Suprapubic skin (tissue), 4 donors: ENCODE measurements at regions not wholly inside any gene's neighbourhood (a gene's known extent, or its start where the extent isn't known, plus 50 kb on each side); places are given as distances from the start of the nearest gene placed in this dataset.

Experiments used
- DNase-seq, 2 donors: peaks; one replicate each; pipeline ENCODE4 v3.0.0-alpha.2; 2019; ENCODE audit warnings: low spot score in 2 of 2
- H3K27ac ChIP-seq: fragments of 200-600 bp; sonication (generic); one replicate; pipeline ENCODE4 v1.5.1; 2019
- H3K27me3 ChIP-seq: fragments of 200-600 bp; sonication (generic); one replicate; pipeline ENCODE4 v1.5.1; 2019
- H3K36me3 ChIP-seq: fragments of 200-600 bp; sonication (generic); one replicate; pipeline ENCODE4 v1.5.1; 2019
- H3K4me1 ChIP-seq: fragments of 200-600 bp; sonication (generic); one replicate; pipeline ENCODE4 v1.5.1; 2019
- H3K4me3 ChIP-seq: fragments of 200-600 bp; sonication (generic); one replicate; pipeline ENCODE4 v1.5.1; 2019; ENCODE audit warnings: mild to moderate bottlenecking
- H3K9me3 ChIP-seq: fragments of 200-600 bp; sonication (generic); one replicate; pipeline ENCODE4 v1.5.1; 2019
- CTCF ChIP-seq, 2 donors: fragments of 200-600 bp in 1 of 2; fragments of 450-650 bp in 1 of 2; sonication (generic) in 1 of 2; IDR thresholded peaks; one replicate each; pipeline ENCODE4 v1.5.1; 2016 to 2019; ENCODE audit warnings: antibody characterized with exemption in 2 of 2, mild to moderate bottlenecking in 1 of 2, moderate library complexity in 1 of 2
- EP300 ChIP-seq: sonication (generic); formaldehyde crosslinking; IDR thresholded peaks from one replicate; pipeline ENCODE4 v1.6.1; 2017; ENCODE audit warnings: antibody characterized with exemption
- POLR2A ChIP-seq, 2 donors: fragments of 450-650 bp; IDR thresholded peaks; one replicate each; pipeline ENCODE4 v1.6.1; 2017; ENCODE audit warnings: antibody characterized with exemption in 2 of 2, mild to moderate bottlenecking in 2 of 2, moderate library complexity in 2 of 2
- POLR2AphosphoS5 ChIP-seq, 3 donors: sonication (generic); formaldehyde crosslinking; IDR thresholded peaks; one replicate each; pipeline ENCODE4 v1.6.1; 2017; ENCODE audit warnings: antibody characterized with exemption in 3 of 3
- WGBS: methylation state at CpG from one replicate; pipeline ENCODE4 v1.1.5; 2018; 5-methylcytosine and 5-hydroxymethylcytosine counted together

DNA sequence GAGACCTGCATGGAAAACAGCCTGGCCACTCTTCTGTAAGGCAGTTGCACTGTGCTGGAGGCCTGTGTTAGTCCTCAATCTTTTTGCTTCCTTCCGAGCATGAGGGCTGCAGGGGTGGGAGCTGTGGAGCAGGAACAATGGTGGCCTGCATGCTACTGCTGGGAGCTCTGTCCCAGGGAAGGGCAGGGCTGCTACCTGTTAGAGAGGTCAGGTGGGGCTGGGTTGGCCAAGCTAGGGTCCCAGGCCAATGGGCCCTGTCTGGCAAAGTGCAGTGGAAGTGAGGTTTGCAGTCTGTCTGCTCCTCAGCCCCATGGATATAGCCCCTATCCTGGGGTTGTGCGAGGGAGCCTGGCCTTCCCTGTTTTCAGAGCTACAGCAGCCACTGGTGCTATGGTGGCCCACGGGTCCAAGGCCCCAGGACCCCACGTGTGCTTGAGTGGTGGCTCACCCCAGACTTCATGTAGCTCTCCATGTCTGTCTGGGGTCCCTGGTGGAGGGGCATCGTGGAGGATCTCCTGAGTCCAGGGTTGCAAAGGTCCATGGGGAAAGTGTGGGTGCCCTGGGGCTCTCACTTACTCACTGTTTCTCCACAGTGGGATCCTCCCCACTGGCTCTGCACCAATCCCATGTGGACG is 1212.6 kb upstream of the NXPH2 start:
- H3K27ac ChIP-seq: no peak overlapping the region
- WGBS: 96% methylated on average over 2 of the region's 6 CpGs
- H3K4me1 ChIP-seq: no peaks in the 10 kb centered on the region
- no peak for DNase-seq
- no peak for TF ChIP-seq EP300
- TF ChIP-seq POLR2A (IDR thresholded peaks at IDR 0.05): no peak
- no peak for TF ChIP-seq POLR2AphosphoS5 (IDR thresholded peaks at IDR 0.05)
- no peak for TF ChIP-seq CTCF (IDR thresholded peaks at IDR 0.05)
- H3K36me3 ChIP-seq: no peaks in the 10 kb centered on the region
- H3K4me3 ChIP-seq: no peak overlapping the region
- H3K27me3 ChIP-seq: no peaks in the 10 kb centered on the region
- no peaks in the 10 kb centered on the region for H3K9me3 ChIP-seq

DNA sequence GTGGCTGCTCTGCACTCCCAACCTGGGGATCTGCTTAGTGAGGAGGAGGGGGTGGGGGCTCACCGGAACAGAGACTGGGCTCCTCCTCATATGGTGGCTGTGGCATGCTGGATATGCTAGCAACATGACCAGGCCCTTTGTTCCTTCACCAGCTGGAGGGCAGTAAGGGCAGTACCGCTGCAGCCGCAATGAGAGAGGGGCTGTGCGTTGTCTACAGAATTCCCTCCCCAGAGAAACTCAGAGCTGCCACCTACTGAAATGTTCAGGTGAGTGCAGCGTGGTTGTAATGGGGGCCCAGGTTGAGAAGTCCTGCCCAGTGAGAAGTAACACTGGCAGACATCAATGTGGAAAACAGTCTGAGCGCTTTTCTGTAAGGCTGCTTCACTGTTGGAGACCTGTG is 1211.9 kb upstream of the NXPH2 start:
- Histone ChIP-seq H3K36me3 (no peaks in the 10 kb centered on the region), H3K9me3 (no peaks in the 10 kb centered on the region), H3K27me3 (no peaks in the 10 kb centered on the region), H3K27ac (no peak overlapping the region), H3K4me1 (no peaks in the 10 kb centered on the region), H3K4me3 (no peak overlapping the region)
- no peak for DNase-seq
- WGBS: 97% methylated on average over 6 of the region's 6 CpGs
- no peak for TF ChIP-seq CTCF (IDR thresholded peaks at IDR 0.05)
- no peak for TF ChIP-seq POLR2A (IDR thresholded peaks at IDR 0.05)

DNA sequence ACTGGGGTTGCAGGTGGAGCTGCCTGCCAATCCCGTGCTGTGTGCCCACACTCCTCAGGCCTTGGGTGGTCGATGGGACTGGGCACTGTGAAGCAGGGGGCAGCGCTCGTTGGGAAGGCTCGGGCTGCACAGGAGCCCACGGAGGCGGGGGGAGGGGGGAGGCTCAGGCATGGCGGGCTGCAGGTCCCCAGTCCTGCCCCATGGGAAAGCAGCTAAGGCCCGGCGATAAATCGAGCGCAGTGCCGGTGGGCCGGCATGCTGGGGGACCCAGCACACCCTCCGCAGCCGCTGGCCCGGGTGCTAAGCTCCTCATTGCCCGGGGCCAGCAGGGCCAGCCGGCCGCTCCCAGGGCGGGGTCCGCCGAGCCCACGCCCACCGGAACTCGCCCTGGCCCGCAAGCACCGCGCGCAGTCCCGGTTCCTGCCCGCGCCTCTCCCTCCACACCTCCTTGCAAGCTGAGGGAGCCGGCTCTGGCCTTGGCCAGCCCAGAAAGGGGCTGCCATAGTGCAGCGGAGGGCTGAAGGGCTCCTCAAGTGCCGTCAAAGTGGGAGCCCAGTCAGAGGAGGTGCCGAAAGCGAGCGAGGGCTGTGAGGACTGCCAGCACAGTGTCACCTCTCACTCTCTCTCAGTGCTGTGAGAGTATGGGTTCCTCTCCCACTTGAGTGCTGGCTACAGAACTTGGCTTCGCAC is 1210.6 kb upstream of the NXPH2 start:
- Histone ChIP-seq H3K27me3 (no peaks in the 10 kb centered on the region), H3K4me3 (no peak overlapping the region), H3K4me1 (no peaks in the 10 kb centered on the region), H3K36me3 (no peaks in the 10 kb centered on the region), H3K27ac (no peak overlapping the region), H3K9me3 (no peaks in the 10 kb centered on the region)
- WGBS: 98% methylated on average over 13 of the region's 40 CpGs
- no peak for DNase-seq
- TF ChIP-seq EP300 (no peak), POLR2A (IDR thresholded peaks at IDR 0.05) (no peak), POLR2AphosphoS5 (IDR thresholded peaks at IDR 0.05) (no peak), CTCF (IDR thresholded peaks at IDR 0.05) (no peak)

GRCh38 chr2:139969323-139969722 is 1189.1 kb upstream of the NXPH2 start:
- WGBS: 87% methylated on average over 3 of the region's 3 CpGs
- Histone ChIP-seq H3K36me3 (no peaks in the 10 kb centered on the region), H3K4me1 (no peaks in the 10 kb centered on the region), H3K27me3 (no peaks in the 10 kb centered on the region), H3K9me3 (no peaks in the 10 kb centered on the region), H3K27ac (no peak overlapping the region), H3K4me3 (no peak overlapping the region)
- no peak for TF ChIP-seq POLR2AphosphoS5 (IDR thresholded peaks at IDR 0.05)
- TF ChIP-seq POLR2A (IDR thresholded peaks at IDR 0.05): no peak
- no peak for TF ChIP-seq CTCF (IDR thresholded peaks at IDR 0.05)
- TF ChIP-seq EP300: no peak
- no peak for DNase-seq

GRCh38 chr2:139968588-139968987 is 1188.4 kb upstream of the NXPH2 start:
- no peaks in the 10 kb centered on the region for H3K27me3 ChIP-seq
- no peaks in the 10 kb centered on the region for H3K9me3 ChIP-seq
- H3K4me3 ChIP-seq: no peak overlapping the region
- no peak for TF ChIP-seq POLR2A (IDR thresholded peaks at IDR 0.05)
- TF ChIP-seq POLR2AphosphoS5 (IDR thresholded peaks at IDR 0.05): no peak
- TF ChIP-seq EP300: no peak
- no peak for TF ChIP-seq CTCF (IDR thresholded peaks at IDR 0.05)
- WGBS: 86% methylated on average over 5 of the region's 5 CpGs
- no peaks in the 10 kb centered on the region for H3K36me3 ChIP-seq
- DNase-seq: no peak
- H3K27ac ChIP-seq: no peak overlapping the region
- no peaks in the 10 kb centered on the region for H3K4me1 ChIP-seq
